RCC 7860 (cell line): ENCODE measurements at regions not wholly inside any gene's neighbourhood (a gene's known extent, or its start where the extent isn't known, plus 50 kb on each side); places are given as distances from the start of the nearest gene placed in this dataset.

Source experiments
- DNase-seq: peaks from one replicate; pipeline ENCODE4 v3.0.0-alpha.2; 2015; ENCODE audit warnings: low spot score
- FAIRE-seq: peaks from 2 replicates; lab custom pipeline; 2012; peaks lifted over from hg19 to GRCh38; lab: Jason Lieb, UNC

DNA sequence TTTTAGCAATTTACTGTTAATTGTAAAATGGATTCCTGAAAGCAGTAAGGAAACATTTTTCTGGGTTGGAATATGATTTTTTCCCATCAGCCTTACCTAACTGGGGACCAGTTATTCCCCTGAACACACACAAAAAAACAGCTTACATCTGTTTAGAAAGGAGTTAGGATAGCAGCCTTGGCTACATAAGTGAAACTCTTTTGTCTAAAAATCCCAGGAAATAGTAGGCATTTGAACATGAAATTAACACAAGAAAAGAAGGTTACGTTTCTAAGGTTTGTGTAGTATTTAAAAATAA, 696.2 kb upstream of the MARCKS start:
- FAIRE-seq (no peak), DNase-seq (no peak)

GRCh38 chr6:113162739-113163138, 694.4 kb upstream of the MARCKS start:
- peak; percentile 12 for FAIRE-seq

DNA sequence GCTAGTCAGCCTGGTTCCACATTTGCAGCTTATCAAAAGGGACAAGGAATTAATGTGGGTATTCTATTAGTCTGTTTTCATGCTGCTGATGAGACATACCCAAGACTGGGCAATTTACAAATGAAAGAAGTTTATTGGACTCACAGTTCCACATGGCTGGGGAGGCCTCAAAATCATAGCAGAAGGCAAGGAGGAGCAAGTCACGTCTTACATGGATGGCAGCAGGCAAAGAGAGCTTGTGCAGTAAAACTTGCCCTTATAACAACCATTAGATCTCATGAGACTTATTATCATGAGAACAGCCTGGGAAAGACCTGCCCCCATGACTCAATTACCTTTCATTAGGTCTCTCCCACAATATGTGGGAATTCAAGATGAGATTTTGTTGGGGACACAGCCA, 689.1 kb upstream of the MARCKS start:
- no peak for FAIRE-seq

More at GRCh38 chr6:113162739-113163138, 694.4 kb upstream of the MARCKS start:
- no peak for DNase-seq

GRCh38 chr6:113169484-113169883, 687.7 kb upstream of the MARCKS start:
- FAIRE-seq (peak; percentile 62), DNase-seq (peak; percentile 20)

More for the DNA sequence above, 689.1 kb upstream of the MARCKS start:
- DNase-seq = no peak

DNA sequence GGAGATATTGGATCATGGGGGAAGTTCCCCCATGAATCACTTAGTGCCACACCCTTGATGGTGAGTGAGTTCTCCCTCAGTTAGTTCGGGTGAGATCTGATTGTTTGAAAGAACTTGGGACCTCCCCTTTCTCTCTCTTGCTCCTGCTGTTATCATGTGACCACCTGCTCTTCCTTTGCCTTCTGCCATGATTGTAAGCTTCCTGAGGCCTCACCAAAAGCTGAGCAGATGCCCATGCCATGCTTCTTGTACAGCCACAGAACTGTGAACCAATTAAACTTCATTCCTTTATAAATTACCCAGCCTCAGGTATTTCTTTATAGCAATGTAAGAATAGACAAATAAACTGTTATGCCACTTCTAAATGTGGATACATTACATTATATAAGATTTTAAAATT, 686.7 kb upstream of the MARCKS start:
- no peak for DNase-seq
- no peak for FAIRE-seq

- FAIRE-seq (no peak), DNase-seq (no peak)
These were observed 685.3 kb upstream of the MARCKS start for GRCh38 chr6:113171882-113172281.

DNA sequence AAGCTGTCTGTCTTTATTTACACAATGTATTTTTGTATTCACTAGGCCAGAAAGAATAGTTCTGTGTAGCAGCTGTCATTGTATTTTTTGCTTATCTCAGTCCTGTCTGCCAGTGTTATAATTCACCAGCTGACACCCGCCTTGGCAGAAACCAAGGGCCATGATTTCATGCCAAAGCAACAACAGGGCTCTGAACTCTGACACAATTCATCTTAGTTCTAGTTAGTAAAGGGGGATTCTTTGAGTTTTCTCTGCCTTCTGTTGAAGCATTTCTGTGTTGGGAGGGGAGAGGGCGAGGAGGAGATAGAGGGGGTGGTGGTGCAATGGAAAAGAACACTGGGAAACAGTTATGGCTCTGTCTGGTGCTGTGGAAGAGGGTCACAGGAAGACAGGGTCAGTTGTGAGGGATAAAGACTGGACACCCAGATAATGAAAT, 684.6 kb upstream of the MARCKS start:
- no peak for DNase-seq
- FAIRE-seq = no peak

DNA sequence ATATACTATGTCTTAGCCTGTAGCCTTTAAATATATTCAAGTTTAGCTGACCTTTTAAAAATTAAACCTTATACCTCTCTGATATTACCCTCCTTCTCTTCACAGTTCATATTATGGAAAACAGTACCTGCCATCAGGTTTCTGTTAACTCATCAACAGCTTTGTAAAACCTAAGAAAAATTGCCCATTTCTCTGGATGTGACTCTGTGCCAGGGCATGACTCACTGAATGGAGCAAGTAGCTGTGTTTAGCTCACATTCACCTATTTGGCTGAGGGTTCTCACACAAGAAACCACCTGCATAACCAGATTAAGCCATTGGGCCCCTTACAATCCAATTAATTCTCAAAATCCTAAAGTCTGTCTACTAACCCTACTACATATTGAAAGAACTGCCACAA, 678.8 kb upstream of the MARCKS start:
- no peak for DNase-seq
- no peak for FAIRE-seq

GRCh38 chr6:113181164-113181563, 676.0 kb upstream of the MARCKS start:
- no peak for FAIRE-seq

DNA sequence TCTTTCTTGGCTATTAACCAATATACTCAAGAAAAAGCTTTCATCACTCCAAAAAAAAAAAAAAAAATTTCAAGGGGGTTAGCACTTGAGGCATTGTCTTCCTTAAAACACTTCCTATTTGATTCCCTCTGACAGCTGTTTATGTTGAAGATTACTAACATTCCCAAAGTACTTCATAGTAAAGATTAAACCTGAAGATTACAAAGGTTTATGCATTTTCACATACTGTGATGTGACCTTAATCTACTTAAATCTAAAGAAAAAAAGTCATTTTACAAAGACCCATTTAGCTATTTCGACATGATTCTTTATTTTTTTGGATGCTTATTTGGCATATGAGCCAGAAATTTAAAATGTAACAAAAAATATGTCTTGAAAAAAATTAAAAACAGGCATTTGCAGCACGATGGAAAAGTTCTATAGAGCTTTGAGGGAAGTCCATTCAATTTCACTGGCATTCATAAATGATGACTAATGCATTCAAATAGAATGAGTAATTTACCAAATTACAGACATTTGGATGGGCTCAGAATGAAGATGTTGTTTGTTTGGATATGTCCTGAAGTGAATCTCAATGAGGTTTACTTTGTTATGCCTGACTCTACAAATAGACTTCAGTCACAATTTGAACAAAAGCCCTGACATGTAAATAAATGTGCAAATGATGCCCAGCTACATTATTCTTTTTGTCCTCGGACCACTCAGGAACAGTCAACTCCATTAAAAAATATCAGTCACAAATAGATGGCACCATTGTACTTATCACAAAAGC, 674.6 kb upstream of the MARCKS start:
- DNase-seq (peak; percentile 57), FAIRE-seq (peak; percentile 82)

More at GRCh38 chr6:113181164-113181563, 676.0 kb upstream of the MARCKS start:
- no peak for DNase-seq

DNA sequence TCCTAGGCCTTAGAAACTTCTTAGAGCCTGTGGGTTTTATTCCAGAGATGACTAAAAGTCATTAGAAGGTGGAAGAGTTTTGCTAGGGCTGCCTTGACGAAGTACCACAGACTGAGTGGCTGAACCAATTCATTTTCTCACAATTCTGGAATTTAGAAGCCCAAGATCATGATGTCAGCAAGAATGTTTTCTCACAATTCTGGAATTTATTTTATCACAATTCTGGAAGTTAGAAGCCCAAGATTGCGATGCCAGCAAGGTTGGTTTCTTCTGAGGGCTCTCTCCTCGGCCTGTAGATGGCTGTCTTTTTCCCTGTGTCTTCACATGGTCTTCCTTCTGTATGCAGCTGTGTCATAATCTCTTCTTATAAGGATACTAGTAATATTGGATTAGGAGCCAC, 672.9 kb upstream of the MARCKS start:
- FAIRE-seq (no peak), DNase-seq (peak; percentile 84)

- DNase-seq (no peak), FAIRE-seq (no peak)
These were observed 672.4 kb upstream of the MARCKS start for GRCh38 chr6:113184736-113185135.

- DNase-seq (no peak), FAIRE-seq (no peak)
These were observed 671.8 kb upstream of the MARCKS start for GRCh38 chr6:113185299-113185698.

GRCh38 chr6:113187661-113188060, 669.5 kb upstream of the MARCKS start:
- DNase-seq (no peak), FAIRE-seq (no peak)

DNA sequence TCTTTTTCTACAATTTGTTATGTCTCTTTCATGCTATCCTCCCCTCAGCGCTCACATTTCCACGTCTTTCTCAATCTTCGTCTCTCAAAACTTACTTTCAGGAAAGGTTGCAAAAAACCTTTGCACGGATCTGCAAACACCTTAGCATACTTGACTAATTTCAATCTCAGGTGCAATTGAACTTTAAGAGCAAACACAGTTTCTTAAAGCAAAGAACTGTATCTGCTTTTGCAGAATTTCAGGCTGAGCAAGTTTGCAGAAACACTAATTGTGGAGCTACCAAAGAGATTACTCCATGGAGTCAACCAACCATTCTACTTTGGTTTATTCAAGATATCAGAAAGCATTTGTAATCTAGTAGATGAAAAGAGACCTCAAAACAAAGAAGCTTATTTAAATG, 668.2 kb upstream of the MARCKS start:
- no peak for FAIRE-seq

GRCh38 chr6:113190170-113190569, 667.0 kb upstream of the MARCKS start:
- FAIRE-seq (no peak), DNase-seq (no peak)

More for the DNA sequence above, 668.2 kb upstream of the MARCKS start:
- DNase-seq = no peak

DNA sequence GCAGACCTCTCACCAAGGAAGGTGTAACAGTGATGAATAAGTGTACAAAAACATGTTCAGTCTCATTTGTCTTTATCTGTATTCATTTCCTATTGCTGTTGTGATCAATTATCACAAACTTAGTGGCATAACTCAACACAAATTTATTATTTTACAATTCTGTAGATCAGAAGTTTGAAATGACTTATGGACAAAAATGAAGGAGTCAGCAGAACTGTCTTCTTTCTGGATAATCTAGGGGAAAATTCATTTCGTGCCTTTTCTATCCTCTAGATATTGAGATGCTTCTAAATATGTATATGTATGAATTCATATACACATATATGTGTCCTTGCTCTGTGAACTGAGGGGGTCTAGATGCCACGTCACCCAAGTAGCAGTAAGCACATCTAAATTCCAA, 663.1 kb upstream of the MARCKS start:
- no peak for DNase-seq
- no peak for FAIRE-seq

GRCh38 chr6:113202852-113203714, 654.1 kb upstream of the MARCKS start:
- DNase-seq = no peak
- no peak for FAIRE-seq

DNA sequence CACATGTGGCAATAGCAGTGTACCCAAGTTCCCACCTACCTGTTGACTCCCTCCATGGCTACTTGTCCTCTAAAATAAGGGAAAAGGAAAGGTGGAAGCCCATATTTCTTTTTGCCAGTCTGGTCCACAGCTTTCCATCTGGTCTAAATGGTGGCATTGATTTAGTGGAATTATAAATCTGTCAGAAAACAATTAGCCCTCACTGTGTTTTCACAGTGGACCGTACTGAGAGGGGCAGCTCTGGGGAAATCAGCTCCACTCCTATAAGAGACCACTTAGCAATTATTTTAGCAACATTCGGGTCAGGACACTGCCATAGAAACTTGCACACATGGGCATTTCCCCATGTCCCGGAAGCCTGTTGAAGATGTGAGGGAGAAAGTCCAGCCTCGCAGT, 653.4 kb upstream of the MARCKS start:
- DNase-seq = no peak
- no peak for FAIRE-seq

DNA sequence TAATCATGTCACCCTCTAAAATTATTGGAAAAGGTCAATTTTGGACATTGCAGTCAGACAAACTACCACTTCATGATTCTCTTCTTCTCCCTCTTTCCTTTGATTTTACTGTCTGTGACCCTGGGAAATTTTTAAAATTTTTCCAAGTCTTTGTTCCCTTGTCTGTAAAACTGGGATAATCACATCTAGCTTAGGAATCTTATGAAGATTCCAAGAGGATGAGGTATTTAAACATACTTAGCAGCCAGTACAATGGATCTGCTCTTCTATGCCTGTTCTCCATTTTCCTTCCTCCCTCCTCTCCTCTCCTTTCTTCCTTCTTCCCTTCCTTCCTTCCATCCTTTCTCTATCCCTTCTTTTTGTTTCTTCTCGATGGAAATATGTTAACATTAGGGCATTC, 651.6 kb upstream of the MARCKS start:
- no peak for DNase-seq
- no peak for FAIRE-seq

GRCh38 chr6:113208726-113209125, 648.4 kb upstream of the MARCKS start:
- FAIRE-seq (no peak), DNase-seq (no peak)

GRCh38 chr6:113209315-113209714, 647.8 kb upstream of the MARCKS start:
- no peak for FAIRE-seq

More at GRCh38 chr6:113209315-113209714, 647.8 kb upstream of the MARCKS start:
- no peak for DNase-seq
